GM21529 (cell line): ENCODE measurements at regions not wholly inside any gene's neighbourhood (a gene's known extent, or its start where the extent isn't known, plus 50 kb on each side); places are given as distances from the start of the nearest gene placed in this dataset.

Source experiments
- ATAC-seq: cut with Tn5 transposase; IDR thresholded peaks from one replicate; pipeline ENCODE4 v1.9.1; 2021; ENCODE audit not compliant: unreplicated experiment

GRCh38 chr15:77742127-77742526, 109.4 kb upstream of the LINGO1 start:
- no peak for ATAC-seq

GRCh38 chr15:77741106-77741505, 108.4 kb upstream of the LINGO1 start:
- ATAC-seq: no peak

GRCh38 chr15:77739591-77740378, 107.1 kb upstream of the LINGO1 start:
- ATAC-seq: no peak

- ATAC-seq: no peak
These were observed 106.0 kb upstream of the LINGO1 start for GRCh38 chr15:77738441-77739302.

GRCh38 chr15:77738038-77738370, 105.3 kb upstream of the LINGO1 start:
- no peak for ATAC-seq

- ATAC-seq: no peak
These were observed 104.7 kb upstream of the LINGO1 start for GRCh38 chr15:77737238-77738037.

GRCh38 chr15:77734306-77734705, 101.6 kb upstream of the LINGO1 start:
- no peak for ATAC-seq

- no peak for ATAC-seq
These were observed 101.0 kb upstream of the LINGO1 start for GRCh38 chr15:77733579-77734300.

GRCh38 chr15:77732514-77733335, 100.0 kb upstream of the LINGO1 start:
- no peak for ATAC-seq

GRCh38 chr15:77731945-77732344, 99.2 kb upstream of the LINGO1 start:
- ATAC-seq: no peak

GRCh38 chr15:77731067-77731466, 98.4 kb upstream of the LINGO1 start:
- no peak for ATAC-seq

- no peak for ATAC-seq
These were observed 95.1 kb upstream of the LINGO1 start for GRCh38 chr15:77727635-77728304.

GRCh38 chr15:77724715-77725114, 92.0 kb upstream of the LINGO1 start:
- no peak for ATAC-seq

GRCh38 chr15:77723756-77724155, 91.0 kb upstream of the LINGO1 start:
- ATAC-seq: no peak

GRCh38 chr15:77722759-77723460, 90.2 kb upstream of the LINGO1 start:
- no peak for ATAC-seq

- ATAC-seq: no peak
These were observed 89.3 kb upstream of the LINGO1 start for GRCh38 chr15:77721963-77722362.

- no peak for ATAC-seq
These were observed 87.9 kb upstream of the LINGO1 start for GRCh38 chr15:77720655-77721054.

- ATAC-seq: no peak
These were observed 87.5 kb upstream of the LINGO1 start for GRCh38 chr15:77720173-77720572.

- no peak for ATAC-seq
These were observed 86.7 kb upstream of the LINGO1 start for GRCh38 chr15:77719450-77719849.
